OCI-LY3 (cell line): ENCODE measurements at regions not wholly inside any gene's neighbourhood (a gene's known extent, or its start where the extent isn't known, plus 50 kb on each side); places are given as distances from the start of the nearest gene placed in this dataset.
A peak's percentile ranks its signal among the peaks of the same experiment; 100 is the strongest.
"Not testable (repeated sequence)": the region's sequence is repeated elsewhere in the genome, so short reads cannot be mapped to it uniquely, and the experiment has no call there.

ENCODE experiments used
- H2AFZ ChIP-seq: fragments of 200-600, 300-600 bp; shearing (Covaris generic); 2 replicates; pipeline ENCODE4 v1.6.0; 2014; ENCODE audit warnings: antibody characterized with exemption, low read depth, low read length
- H3K27ac ChIP-seq: fragments of 200-600, 300-600 bp; sonication (generic); 2 replicates; pipeline ENCODE4 v1.5.1; 2014; ENCODE audit warnings: mild to moderate bottlenecking, low read length, moderate library complexity, mixed read lengths
- H3K27me3 ChIP-seq: fragments of 200-600, 300-600 bp; sonication (generic); 2 replicates; pipeline ENCODE4 v1.6.1; 2014; ENCODE audit warnings: low read depth, low read length, mixed read lengths
- H3K36me3 ChIP-seq: fragments of 200-600, 300-600 bp; sonication (generic); replicated peaks from 2 replicates; pipeline ENCODE3; 2014; ENCODE audit warnings: low read depth, low read length, mixed read lengths
- H3K4me1 ChIP-seq: fragments of 300-600, 200-600 bp; sonication (generic); 2 replicates; pipeline ENCODE4 v1.6.1; 2014; ENCODE audit warnings: low read length, mixed read lengths
- H3K4me2 ChIP-seq: fragments of 200-600, 300-600 bp; sonication (generic); 2 replicates; pipeline ENCODE4 v1.6.1; 2014; ENCODE audit warnings: low read length, mixed read lengths
- H3K4me3 ChIP-seq: fragments of 300-600, 200-600 bp; sonication (generic); 2 replicates; pipeline ENCODE4 v1.5.1; 2014; ENCODE audit warnings: antibody characterized with exemption, mild to moderate bottlenecking, low read length, moderate library complexity
- H3K79me2 ChIP-seq: fragments of 300-600, 200-600 bp; shearing (Covaris generic); 2 replicates; pipeline ENCODE4 v1.6.1; 2014; ENCODE audit warnings: mild to moderate bottlenecking, low read length, mixed read lengths
- H3K9ac ChIP-seq: fragments of 300-600, 200-600 bp; shearing (Covaris generic); 2 replicates; pipeline ENCODE4 v1.6.0; 2014; ENCODE audit warnings: mild to moderate bottlenecking, low read length, moderate library complexity
- H3K9me3 ChIP-seq: fragments of 200-600, 300-600 bp; shearing (Covaris generic); 2 replicates; pipeline ENCODE4 v1.6.1; 2014; ENCODE audit warnings: low read length, mixed read lengths; ENCODE audit not compliant: insufficient read depth
- H4K20me1 ChIP-seq: fragments of 200-600, 300-600 bp; sonication (generic); 2 replicates; pipeline ENCODE4 v1.6.1; 2016; ENCODE audit warnings: low read length, mixed read lengths; ENCODE audit not compliant: insufficient read depth
- CTCF ChIP-seq: fragments of 200-600, 300-600 bp; sonication (generic); IDR thresholded peaks from 2 replicates; pipeline ENCODE4 v1.5.1; 2014; ENCODE audit warnings: antibody characterized with exemption, low read length, low read depth
- EZH2phosphoT487 ChIP-seq: fragments of 200-600 bp; shearing (Covaris generic); IDR thresholded peaks from 2 replicates; pipeline ENCODE4 v1.6.1; 2018; ENCODE audit warnings: antibody characterized with exemption, mixed run types, low read depth

GRCh38 chr3:166519443-166519842, 682.2 kb upstream of the BCHE start:
- Histone ChIP-seq H3K27ac (no peak overlapping the region), H3K4me2 (no peak overlapping the region), H3K27me3 (no peaks in the 10 kb centered on the region), H3K79me2 (no peaks in the 10 kb centered on the region), H4K20me1 (no peaks in the 10 kb centered on the region), H3K4me3 (no peak overlapping the region), H3K9ac (no peak overlapping the region), H3K36me3 (no peaks in the 10 kb centered on the region), H2AFZ (no peak overlapping the region), H3K9me3 (no peaks in the 10 kb centered on the region), H3K4me1 (no peaks in the 10 kb centered on the region)
- TF ChIP-seq EZH2phosphoT487 (no peak), CTCF (no peak)

GRCh38 chr3:166518040-166518439, 680.8 kb upstream of the BCHE start:
- H3K4me2 ChIP-seq = no peak overlapping the region
- H3K4me1 ChIP-seq = no peaks in the 10 kb centered on the region
- no peaks in the 10 kb centered on the region for H3K9me3 ChIP-seq
- H3K36me3 ChIP-seq = no peaks in the 10 kb centered on the region
- TF ChIP-seq EZH2phosphoT487 (no peak), CTCF (no peak)
- H2AFZ ChIP-seq = no peak overlapping the region
- H3K9ac ChIP-seq = no peak overlapping the region
- H3K4me3 ChIP-seq = no peak overlapping the region
- no peaks in the 10 kb centered on the region for H3K27me3 ChIP-seq
- H3K79me2 ChIP-seq = no peaks in the 10 kb centered on the region
- no peaks in the 10 kb centered on the region for H4K20me1 ChIP-seq
- no peak overlapping the region for H3K27ac ChIP-seq

- Histone ChIP-seq H3K27ac (peak overlapping the region; percentile 42; the same call in 1 of the 2 replicates), H3K9ac (no peak overlapping the region; the same call in 1 of the 2 replicates), H2AFZ (peak overlapping the region; percentile 40; the same call in 1 of the 2 replicates), H3K27me3 (no peaks in the 10 kb centered on the region), H3K36me3 (no peaks in the 10 kb centered on the region), H4K20me1 (no peaks in the 10 kb centered on the region), H3K4me1 (peaks cover 17% of the 10 kb centered on the region), H3K4me2 (peak overlapping the region; percentile 51), H3K4me3 (peak overlapping the region; percentile 11; the same call in 1 of the 2 replicates), H3K79me2 (no peaks in the 10 kb centered on the region), H3K9me3 (no peaks in the 10 kb centered on the region)
- no peak for TF ChIP-seq CTCF
- no peak for TF ChIP-seq EZH2phosphoT487
Measured at GRCh38 chr3:166510382-166510781, 673.2 kb upstream of the BCHE start.

GRCh38 chr3:166500420-166500819, 663.2 kb upstream of the BCHE start:
- H3K4me3 ChIP-seq = not testable (repeated sequence)

GRCh38 chr3:166499636-166500035, 662.4 kb upstream of the BCHE start:
- Histone ChIP-seq H3K36me3 (no peaks in the 10 kb centered on the region), H3K9ac (no peak overlapping the region), H3K27ac (no peak overlapping the region), H3K4me3 (no peak overlapping the region), H4K20me1 (no peaks in the 10 kb centered on the region), H3K9me3 (no peaks in the 10 kb centered on the region), H3K4me1 (peaks cover 4% of the 10 kb centered on the region; the same call in 1 of the 2 replicates), H3K79me2 (no peaks in the 10 kb centered on the region), H3K4me2 (no peak overlapping the region), H2AFZ (no peak overlapping the region), H3K27me3 (no peaks in the 10 kb centered on the region)
- TF ChIP-seq EZH2phosphoT487 = no peak
- TF ChIP-seq CTCF = no peak

More at GRCh38 chr3:166500420-166500819, 663.2 kb upstream of the BCHE start:
- not testable (repeated sequence) for H3K4me1 ChIP-seq, H3K4me2 ChIP-seq, H2AFZ ChIP-seq, H3K9me3 ChIP-seq, H4K20me1 ChIP-seq, H3K9ac ChIP-seq, H3K36me3 ChIP-seq, H3K27ac ChIP-seq, H3K27me3 ChIP-seq, H3K79me2 ChIP-seq
